ENCODE measurements at regions not wholly inside any gene's neighbourhood (a gene's known extent, or its start where the extent isn't known, plus 50 kb on each side); places are given as distances from the start of the nearest gene placed in this dataset.
A peak's percentile ranks its signal among the peaks of the same experiment; 100 is the strongest.
"Not testable (repeated sequence)": the region's sequence is repeated elsewhere in the genome, so short reads cannot be mapped to it uniquely, and the experiment has no call there.

DNA sequence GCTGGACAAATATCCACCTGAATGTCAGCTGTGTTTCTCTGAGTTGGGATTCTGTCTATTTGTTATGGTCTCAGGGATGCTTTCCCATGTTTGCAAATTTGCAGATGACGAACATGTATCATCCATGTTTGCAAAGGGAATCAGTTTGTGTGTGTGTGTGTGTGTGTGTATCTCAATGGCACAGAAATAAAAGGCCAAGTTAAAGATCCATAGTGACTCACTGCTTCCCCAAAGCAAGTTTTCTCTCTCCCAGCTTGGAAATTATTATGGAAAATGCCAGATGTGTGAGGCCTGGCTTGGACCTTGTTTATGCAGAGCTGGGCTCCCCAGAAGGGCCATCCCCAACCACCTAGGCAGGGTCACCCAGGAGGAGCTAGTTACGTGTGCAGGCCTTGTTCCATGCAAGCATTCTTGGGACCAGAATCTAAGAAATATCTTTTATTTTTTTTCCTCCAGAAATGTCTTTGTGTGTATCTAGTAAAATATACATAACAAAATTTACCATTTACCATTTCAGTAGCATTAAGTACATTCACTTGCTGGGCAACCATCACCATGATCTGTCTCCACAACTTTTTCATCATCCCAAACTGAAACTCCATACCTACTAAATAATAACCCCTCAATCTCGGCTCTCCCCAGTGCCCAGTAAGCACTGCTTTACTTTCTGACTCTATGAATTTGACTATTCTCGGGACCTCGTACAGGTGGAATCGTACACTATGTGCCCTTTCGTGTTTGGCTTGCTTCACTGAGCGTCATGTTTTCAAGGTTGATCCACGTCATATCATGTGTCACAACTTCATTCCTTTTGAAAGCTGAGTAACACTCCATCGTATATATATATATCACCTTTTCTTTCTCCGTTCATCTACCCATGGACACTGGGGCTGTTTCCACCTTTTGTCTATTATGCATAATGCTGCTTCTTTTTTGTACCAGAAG lies 56.6 kb upstream of the WNT7B start:
- no peaks in the 10 kb centered on the region for H3K36me3 ChIP-seq
- TF ChIP-seq, protein P1, sequence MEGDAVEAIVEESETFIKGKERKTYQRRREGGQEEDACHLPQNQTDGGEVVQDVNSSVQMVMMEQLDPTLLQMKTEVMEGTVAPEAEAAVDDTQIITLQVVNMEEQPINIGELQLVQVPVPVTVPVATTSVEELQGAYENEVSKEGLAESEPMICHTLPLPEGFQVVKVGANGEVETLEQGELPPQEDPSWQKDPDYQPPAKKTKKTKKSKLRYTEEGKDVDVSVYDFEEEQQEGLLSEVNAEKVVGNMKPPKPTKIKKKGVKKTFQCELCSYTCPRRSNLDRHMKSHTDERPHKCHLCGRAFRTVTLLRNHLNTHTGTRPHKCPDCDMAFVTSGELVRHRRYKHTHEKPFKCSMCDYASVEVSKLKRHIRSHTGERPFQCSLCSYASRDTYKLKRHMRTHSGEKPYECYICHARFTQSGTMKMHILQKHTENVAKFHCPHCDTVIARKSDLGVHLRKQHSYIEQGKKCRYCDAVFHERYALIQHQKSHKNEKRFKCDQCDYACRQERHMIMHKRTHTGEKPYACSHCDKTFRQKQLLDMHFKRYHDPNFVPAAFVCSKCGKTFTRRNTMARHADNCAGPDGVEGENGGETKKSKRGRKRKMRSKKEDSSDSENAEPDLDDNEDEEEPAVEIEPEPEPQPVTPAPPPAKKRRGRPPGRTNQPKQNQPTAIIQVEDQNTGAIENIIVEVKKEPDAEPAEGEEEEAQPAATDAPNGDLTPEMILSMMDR (IDR thresholded peaks at IDR 0.05), result no peak
- H3K4me1 ChIP-seq, result peaks cover 6 to 11% of the 10 kb centered on the region in 2 donors
- intact Hi-C loops (cut with DNase I), result no loop called here
- H3K27me3 ChIP-seq, result no peaks in the 10 kb centered on the region
- DNase-seq (ENCODE audit: low spot score in 2 of 2), result peak; percentile 6 to 46
- H3K4me3 ChIP-seq, result no peak overlapping the region
- no peak overlapping the region for H3K27ac ChIP-seq
- no peaks in the 10 kb centered on the region for H3K9me3 ChIP-seq

DNA sequence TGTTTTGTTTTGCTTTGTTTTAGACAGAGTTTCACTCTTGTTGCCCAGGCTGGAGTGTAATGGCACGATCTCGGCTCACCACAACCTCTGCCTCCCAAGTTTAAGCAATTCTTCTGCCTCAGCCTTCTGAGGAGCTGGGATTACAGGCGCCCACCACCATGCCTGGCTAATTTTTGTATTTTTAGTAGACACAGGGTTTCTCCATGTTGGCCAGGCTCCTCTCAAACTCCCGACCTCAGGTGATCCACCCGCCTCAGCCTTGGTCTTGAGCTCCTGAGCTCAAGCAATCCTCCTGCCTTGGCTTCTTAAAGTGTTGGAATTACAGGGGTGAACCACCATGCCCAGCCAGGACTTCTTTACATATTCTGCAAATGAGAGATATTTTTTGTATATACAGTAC lies 57.5 kb upstream of the WNT7B start:
- DNase-seq (ENCODE audit: low spot score in 2 of 2), result peak; percentile 7 to 59
- intact Hi-C loops (cut with DNase I), result not testable (repeated sequence)

DNA sequence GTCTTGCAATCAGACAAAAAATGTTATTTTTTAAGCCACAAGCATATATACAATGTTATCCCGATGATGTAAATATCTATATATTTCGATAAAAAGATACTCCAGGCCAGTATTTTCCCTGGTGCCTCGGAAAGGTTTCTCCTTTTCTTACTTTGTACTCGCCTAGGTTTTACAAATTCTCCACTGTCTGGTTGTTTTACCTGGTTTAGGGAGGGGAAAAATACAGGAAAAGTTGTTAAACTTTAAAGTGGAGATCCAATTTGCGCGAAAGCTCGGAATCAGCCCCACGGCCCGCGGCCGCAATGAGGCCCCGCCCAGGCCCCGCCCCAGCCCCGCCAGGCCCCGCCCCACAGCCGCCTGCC lies 58.4 kb upstream of the WNT7B start:
- TF ChIP-seq, protein P1 (IDR thresholded peaks at IDR 0.05), result no peak
- peak overlapping the region; percentile 36 to 65 for H3K4me3 ChIP-seq
- DNase-seq (ENCODE audit: low spot score in 2 of 2), result no peak
- intact Hi-C loops (cut with DNase I), result loop anchor here (1.0 kb wide), 2 partner anchors 22 to 28 kb away; no protein-coding TSS in a partner anchor
- H3K27ac ChIP-seq, result peak overlapping the region; percentile 82 to 83
- no peaks in the 10 kb centered on the region for H3K36me3 ChIP-seq
- peaks cover 6 to 11% of the 10 kb centered on the region in 2 donors for H3K4me1 ChIP-seq
- no peaks in the 10 kb centered on the region for H3K27me3 ChIP-seq
- no peaks in the 10 kb centered on the region for H3K9me3 ChIP-seq

More for the DNA sequence above, 57.5 kb upstream of the WNT7B start:
- H3K4me3 ChIP-seq, H3K27me3 ChIP-seq, H3K36me3 ChIP-seq, H3K9me3 ChIP-seq: not testable (repeated sequence)
- peak overlapping the region in 1 of 2 donors; percentile 82 for H3K27ac ChIP-seq
- H3K4me1 ChIP-seq, result peaks cover 6 to 11% of the 10 kb centered on the region in 2 donors

DNA sequence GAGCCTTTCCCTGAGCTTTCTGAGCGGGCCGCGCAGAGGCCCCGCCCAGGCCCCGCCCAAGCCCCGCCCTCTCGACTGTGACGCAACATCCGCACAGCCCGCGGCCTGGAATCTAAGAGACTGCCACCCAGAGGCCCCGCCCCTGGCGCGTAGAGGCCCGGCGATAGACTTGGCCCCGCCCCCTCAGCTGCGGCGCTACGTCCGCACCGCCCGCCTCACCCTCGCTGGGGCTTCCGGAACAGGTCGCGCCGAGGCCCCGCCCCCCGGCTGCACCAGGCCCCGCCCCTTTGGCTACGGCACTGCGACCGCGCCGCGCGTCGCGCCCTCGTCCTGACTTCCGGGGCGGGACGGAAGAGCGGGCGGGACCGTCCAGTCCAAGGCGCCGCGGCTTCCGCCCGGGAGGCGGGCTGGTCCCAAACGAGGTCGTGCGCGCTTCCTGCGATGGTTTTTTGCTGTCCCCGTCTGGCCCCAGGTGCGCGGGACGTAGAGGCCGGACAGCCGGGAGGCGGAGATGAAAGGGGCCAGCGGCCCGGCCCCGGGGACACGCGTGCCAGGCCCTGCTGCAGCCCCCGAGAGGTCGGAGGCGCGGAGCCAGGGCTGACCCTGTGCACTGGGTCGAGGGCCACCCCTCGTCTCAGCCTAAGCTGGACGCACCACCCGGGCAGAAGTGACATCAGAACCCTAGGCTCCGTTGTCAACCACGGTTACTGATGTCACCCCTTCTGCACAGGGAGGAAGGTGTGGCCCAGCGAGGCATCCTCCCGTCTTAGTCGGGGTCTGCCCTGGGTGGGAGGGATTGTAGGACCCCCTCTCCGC lies 59.0 kb upstream of the WNT7B start:
- peak; percentile 98 to 100 for DNase-seq (ENCODE audit: low spot score in 2 of 2)
- peaks cover 6 to 11% of the 10 kb centered on the region in 2 donors for H3K4me1 ChIP-seq
- H3K36me3 ChIP-seq, result no peaks in the 10 kb centered on the region
- H3K4me3 ChIP-seq, result peak overlapping the region; percentile 74 to 88
- peak overlapping the region; percentile 94 to 98 for H3K27ac ChIP-seq
- no peaks in the 10 kb centered on the region for H3K9me3 ChIP-seq
- TF ChIP-seq, protein P1 (IDR thresholded peaks at IDR 0.05), result no peak
- H3K27me3 ChIP-seq, result no peaks in the 10 kb centered on the region
- intact Hi-C loops (cut with DNase I), result loop anchor here (1.0 kb wide), 2 partner anchors 23 to 29 kb away; no protein-coding TSS in a partner anchor

DNA sequence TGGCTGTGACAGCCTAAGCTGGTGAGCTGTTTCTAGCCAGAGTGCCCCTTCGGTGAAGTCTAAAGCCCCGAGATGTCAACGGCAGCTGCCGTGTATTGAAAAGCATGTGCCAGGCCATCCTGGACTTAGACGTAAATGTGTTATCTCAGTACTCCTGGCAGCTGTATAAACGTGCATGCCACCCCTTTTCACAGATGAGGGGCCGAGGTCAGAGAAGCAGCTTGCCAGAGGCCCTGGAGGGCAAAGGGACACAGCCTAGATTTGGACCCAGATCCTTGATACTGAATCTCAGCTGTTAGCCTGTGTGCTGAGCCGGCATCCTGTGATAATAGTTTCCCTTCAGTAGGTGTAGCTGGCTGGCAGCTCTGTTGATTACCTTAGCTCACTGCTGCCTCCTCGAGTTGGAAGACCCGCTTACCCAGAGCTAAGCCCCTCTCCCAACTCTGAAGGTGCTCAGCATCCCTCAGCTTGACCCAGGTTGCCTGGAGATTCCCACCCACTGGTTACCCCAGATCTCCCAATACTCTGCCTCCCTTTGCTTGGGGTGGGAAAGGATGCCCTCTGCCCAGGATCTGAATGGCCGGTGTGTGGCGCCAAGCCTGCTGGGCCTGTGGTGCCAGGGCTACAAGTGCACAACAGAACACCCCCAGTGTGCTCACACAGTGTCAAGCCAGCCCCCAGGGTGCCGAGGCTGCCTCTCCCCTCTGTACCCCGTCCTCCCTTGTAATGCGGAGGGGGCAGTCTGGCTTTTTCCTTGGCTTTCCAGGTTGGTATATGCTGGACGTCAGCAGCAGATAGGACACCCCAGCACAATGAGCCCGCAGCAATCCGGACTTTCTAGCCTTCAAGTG lies 59.8 kb upstream of the WNT7B start:
- peak in 1 of 2 donors; percentile 69 for DNase-seq (ENCODE audit: low spot score in 2 of 2)

More for the DNA sequence above, 59.8 kb upstream of the WNT7B start:
- Histone ChIP-seq H3K9me3 (no peaks in the 10 kb centered on the region), H3K4me1 (peaks cover 6 to 11% of the 10 kb centered on the region in 2 donors), H3K4me3 (peak overlapping the region; percentile 74 to 88), H3K27ac (peak overlapping the region; percentile 94 to 98), H3K27me3 (no peaks in the 10 kb centered on the region), H3K36me3 (no peaks in the 10 kb centered on the region)
- TF ChIP-seq, protein P1 (IDR thresholded peaks at IDR 0.05), result no peak
- intact Hi-C loops (cut with DNase I), result no loop called here

All from ascending aorta (tissue), 2 donors.